K562 (cell line): ENCODE measurements at regions not wholly inside any gene's neighbourhood (a gene's known extent, or its start where the extent isn't known, plus 50 kb on each side); places are given as distances from the start of the nearest gene placed in this dataset.
A peak's percentile ranks its signal among the peaks of the same experiment; 100 is the strongest.

ENCODE experiments used
- IFI16 ChIP-seq: fragments of 250-450 bp; sonication (Bioruptor Pico); IDR thresholded peaks from 2 replicates; pipeline ENCODE4 v2.1.2; 2022; ENCODE audit warnings: mild to moderate bottlenecking, inconsistent platforms
- NR3C1 ChIP-seq: sonication (generic); formaldehyde crosslinking; IDR thresholded peaks from 2 replicates; pipeline ENCODE4 v1.8.1; 2022; ENCODE audit warnings: missing genetic modification reagents
- ZKSCAN3 ChIP-seq: fragments of 250-450 bp; sonication (Bioruptor Pico); IDR thresholded peaks from 2 replicates; pipeline ENCODE4 v1.4.0; 2020
- ZNF212 ChIP-seq: fragments of 450-650 bp; formaldehyde crosslinking; IDR thresholded peaks from 2 replicates; pipeline ENCODE4 v1.4.0; 2020; ENCODE audit warnings: mild to moderate bottlenecking
- ZNF583 ChIP-seq: fragments of 250-450 bp; sonication (Bioruptor Pico); IDR thresholded peaks from 2 replicates; pipeline ENCODE4 v1.4.0; 2020
- TF ChIP-seq, protein P1 (sequence below), 3 experiments: IDR thresholded peaks in 2 of 3; conservative IDR thresholded peaks in 1 of 3; 2 replicates each; pipeline ENCODE4 v1.5.1; 2011 to 2012; ENCODE audit warnings: low read length in 3 of 3, mild to moderate bottlenecking in 3 of 3, control low read depth in 2 of 3, improper control_type of control experiment in 1 of 3, inconsistent platforms in 1 of 3, low read depth in 1 of 3, mixed read lengths in 1 of 3, moderate library complexity in 1 of 3; ENCODE audit not compliant: insufficient read depth in 2 of 3
- TF ChIP-seq, protein P2 (sequence below): sonication (generic); formaldehyde crosslinking; IDR thresholded peaks from 2 replicates; pipeline ENCODE4 v1.8.0; 2022; ENCODE audit warnings: mild to moderate bottlenecking, missing genetic modification reagents
- TF ChIP-seq, protein P3 (sequence below), 2 experiments: fragments of 450-650 bp; formaldehyde crosslinking in 1 of 2; IDR thresholded peaks; 2 replicates each; pipeline versions ENCODE4 v1.4.0 to v1.6.1; 2014 to 2020; ENCODE audit warnings: mild to moderate bottlenecking in 2 of 2, borderline replicate concordance in 1 of 2, low read depth in 1 of 2
- TF ChIP-seq, protein P4 (sequence below), 3 experiments: fragments of 200-800 bp in 1 of 3; fragments of 250-450 bp in 1 of 3; fragments of 450-650 bp in 1 of 3; sonication (Bioruptor Pico) in 1 of 3; sonication (Bioruptor generic) in 1 of 3; formaldehyde crosslinking in 1 of 3; IDR thresholded peaks; 2 replicates each; pipeline versions ENCODE4 v1.6.1 to v1.8.0; 2016 to 2022; ENCODE audit warnings: mild to moderate bottlenecking in 2 of 3, missing genetic modification characterization in 2 of 3, missing compliant biosample characterization in 1 of 3, moderate library complexity in 1 of 3
- TF ChIP-seq, protein P5 (sequence below): sonication (generic); formaldehyde crosslinking; IDR thresholded peaks from 2 replicates; pipeline ENCODE4 v1.9.0; 2022; ENCODE audit warnings: mild to moderate bottlenecking, missing genetic modification reagents

DNA sequence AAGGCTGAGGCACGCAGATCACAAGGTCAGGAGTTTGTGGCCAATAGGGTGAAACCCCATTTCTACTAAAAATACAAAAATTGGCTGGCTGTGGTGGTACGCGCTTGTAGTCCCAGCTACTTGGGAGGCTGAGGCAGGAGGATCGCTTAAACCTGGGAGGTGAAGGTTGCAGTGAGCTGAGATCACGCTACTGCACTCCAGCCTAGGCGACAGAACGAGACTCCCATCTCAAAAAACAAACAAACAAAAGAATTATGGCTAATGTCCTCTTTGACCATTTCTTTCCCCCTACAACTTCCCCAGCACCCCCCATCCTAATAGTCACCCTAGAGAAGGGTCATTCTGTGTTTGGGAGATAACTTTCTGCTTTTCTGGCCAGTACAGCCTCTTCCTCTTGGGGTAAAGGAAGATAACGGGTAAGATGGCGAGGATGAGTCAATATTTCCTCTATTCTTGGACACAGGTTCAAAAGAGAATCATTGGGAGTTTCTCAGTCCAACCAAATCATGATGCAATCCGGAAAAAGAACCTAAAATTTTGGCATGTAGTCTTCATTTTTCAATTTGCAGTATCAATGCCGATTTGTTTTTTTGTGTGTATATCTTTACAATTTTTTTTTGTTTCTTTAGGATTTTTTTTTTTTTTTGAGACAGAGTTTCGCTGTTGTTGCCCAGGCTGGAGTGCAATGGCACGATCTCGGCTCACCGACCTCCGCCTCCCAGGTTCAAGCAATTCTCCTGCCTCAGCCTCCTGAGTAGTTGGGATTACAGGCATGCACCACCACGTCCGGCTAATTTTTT is 107.6 kb upstream of the MED13 start (continued):
- TF ChIP-seq, protein P1, sequence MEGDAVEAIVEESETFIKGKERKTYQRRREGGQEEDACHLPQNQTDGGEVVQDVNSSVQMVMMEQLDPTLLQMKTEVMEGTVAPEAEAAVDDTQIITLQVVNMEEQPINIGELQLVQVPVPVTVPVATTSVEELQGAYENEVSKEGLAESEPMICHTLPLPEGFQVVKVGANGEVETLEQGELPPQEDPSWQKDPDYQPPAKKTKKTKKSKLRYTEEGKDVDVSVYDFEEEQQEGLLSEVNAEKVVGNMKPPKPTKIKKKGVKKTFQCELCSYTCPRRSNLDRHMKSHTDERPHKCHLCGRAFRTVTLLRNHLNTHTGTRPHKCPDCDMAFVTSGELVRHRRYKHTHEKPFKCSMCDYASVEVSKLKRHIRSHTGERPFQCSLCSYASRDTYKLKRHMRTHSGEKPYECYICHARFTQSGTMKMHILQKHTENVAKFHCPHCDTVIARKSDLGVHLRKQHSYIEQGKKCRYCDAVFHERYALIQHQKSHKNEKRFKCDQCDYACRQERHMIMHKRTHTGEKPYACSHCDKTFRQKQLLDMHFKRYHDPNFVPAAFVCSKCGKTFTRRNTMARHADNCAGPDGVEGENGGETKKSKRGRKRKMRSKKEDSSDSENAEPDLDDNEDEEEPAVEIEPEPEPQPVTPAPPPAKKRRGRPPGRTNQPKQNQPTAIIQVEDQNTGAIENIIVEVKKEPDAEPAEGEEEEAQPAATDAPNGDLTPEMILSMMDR (IDR thresholded peaks at IDR 0.05 in 2 of 3, conservative IDR thresholded peaks at IDR 0.05 in 1 of 3; ENCODE audit: insufficient read depth in 2 of 3, low read depth in 1 of 3, low read length in 3 of 3): no peak
- TF ChIP-seq ZNF212 (CRISPR knock-in tag): no peak
- TF ChIP-seq, protein P2, sequence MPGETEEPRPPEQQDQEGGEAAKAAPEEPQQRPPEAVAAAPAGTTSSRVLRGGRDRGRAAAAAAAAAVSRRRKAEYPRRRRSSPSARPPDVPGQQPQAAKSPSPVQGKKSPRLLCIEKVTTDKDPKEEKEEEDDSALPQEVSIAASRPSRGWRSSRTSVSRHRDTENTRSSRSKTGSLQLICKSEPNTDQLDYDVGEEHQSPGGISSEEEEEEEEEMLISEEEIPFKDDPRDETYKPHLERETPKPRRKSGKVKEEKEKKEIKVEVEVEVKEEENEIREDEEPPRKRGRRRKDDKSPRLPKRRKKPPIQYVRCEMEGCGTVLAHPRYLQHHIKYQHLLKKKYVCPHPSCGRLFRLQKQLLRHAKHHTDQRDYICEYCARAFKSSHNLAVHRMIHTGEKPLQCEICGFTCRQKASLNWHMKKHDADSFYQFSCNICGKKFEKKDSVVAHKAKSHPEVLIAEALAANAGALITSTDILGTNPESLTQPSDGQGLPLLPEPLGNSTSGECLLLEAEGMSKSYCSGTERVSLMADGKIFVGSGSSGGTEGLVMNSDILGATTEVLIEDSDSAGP: no peak
- no peak for TF ChIP-seq ZNF583
- TF ChIP-seq, protein P3, sequence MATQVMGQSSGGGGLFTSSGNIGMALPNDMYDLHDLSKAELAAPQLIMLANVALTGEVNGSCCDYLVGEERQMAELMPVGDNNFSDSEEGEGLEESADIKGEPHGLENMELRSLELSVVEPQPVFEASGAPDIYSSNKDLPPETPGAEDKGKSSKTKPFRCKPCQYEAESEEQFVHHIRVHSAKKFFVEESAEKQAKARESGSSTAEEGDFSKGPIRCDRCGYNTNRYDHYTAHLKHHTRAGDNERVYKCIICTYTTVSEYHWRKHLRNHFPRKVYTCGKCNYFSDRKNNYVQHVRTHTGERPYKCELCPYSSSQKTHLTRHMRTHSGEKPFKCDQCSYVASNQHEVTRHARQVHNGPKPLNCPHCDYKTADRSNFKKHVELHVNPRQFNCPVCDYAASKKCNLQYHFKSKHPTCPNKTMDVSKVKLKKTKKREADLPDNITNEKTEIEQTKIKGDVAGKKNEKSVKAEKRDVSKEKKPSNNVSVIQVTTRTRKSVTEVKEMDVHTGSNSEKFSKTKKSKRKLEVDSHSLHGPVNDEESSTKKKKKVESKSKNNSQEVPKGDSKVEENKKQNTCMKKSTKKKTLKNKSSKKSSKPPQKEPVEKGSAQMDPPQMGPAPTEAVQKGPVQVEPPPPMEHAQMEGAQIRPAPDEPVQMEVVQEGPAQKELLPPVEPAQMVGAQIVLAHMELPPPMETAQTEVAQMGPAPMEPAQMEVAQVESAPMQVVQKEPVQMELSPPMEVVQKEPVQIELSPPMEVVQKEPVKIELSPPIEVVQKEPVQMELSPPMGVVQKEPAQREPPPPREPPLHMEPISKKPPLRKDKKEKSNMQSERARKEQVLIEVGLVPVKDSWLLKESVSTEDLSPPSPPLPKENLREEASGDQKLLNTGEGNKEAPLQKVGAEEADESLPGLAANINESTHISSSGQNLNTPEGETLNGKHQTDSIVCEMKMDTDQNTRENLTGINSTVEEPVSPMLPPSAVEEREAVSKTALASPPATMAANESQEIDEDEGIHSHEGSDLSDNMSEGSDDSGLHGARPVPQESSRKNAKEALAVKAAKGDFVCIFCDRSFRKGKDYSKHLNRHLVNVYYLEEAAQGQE (IDR thresholded peaks at IDR 0.05; ENCODE audit: borderline replicate concordance): peak; percentile 27; the same call in 1 of the 2 replicates
- TF ChIP-seq, protein P3 (CRISPR knock-in tag; IDR thresholded peaks at IDR 0.05; ENCODE audit: low read depth): no peak
- TF ChIP-seq NR3C1: no peak
- TF ChIP-seq ZKSCAN3 (CRISPR knock-in tag): no peak
- TF ChIP-seq, protein P4, sequence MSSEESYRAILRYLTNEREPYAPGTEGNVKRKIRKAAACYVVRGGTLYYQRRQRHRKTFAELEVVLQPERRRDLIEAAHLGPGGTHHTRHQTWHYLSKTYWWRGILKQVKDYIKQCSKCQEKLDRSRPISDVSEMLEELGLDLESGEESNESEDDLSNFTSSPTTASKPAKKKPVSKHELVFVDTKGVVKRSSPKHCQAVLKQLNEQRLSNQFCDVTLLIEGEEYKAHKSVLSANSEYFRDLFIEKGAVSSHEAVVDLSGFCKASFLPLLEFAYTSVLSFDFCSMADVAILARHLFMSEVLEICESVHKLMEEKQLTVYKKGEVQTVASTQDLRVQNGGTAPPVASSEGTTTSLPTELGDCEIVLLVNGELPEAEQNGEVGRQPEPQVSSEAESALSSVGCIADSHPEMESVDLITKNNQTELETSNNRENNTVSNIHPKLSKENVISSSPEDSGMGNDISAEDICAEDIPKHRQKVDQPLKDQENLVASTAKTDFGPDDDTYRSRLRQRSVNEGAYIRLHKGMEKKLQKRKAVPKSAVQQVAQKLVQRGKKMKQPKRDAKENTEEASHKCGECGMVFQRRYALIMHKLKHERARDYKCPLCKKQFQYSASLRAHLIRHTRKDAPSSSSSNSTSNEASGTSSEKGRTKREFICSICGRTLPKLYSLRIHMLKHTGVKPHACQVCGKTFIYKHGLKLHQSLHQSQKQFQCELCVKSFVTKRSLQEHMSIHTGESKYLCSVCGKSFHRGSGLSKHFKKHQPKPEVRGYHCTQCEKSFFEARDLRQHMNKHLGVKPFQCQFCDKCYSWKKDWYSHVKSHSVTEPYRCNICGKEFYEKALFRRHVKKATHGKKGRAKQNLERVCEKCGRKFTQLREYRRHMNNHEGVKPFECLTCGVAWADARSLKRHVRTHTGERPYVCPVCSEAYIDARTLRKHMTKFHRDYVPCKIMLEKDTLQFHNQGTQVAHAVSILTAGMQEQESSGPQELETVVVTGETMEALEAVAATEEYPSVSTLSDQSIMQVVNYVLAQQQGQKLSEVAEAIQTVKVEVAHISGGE (CRISPR knock-in tag; IDR thresholded peaks at IDR 0.05): no peak; a peak in 2 of 6 replicates
- TF ChIP-seq, protein P5, sequence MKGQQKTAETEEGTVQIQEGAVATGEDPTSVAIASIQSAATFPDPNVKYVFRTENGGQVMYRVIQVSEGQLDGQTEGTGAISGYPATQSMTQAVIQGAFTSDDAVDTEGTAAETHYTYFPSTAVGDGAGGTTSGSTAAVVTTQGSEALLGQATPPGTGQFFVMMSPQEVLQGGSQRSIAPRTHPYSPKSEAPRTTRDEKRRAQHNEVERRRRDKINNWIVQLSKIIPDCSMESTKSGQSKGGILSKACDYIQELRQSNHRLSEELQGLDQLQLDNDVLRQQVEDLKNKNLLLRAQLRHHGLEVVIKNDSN (CRISPR knock-in tag): no peak
- TF ChIP-seq IFI16 (CRISPR knock-in tag): no peak
